ENCODE measurements at regions not wholly inside any gene's neighbourhood (a gene's known extent, or its start where the extent isn't known, plus 50 kb on each side); places are given as distances from the start of the nearest gene placed in this dataset.

- Histone ChIP-seq H3K9me3 (replicated peaks; ENCODE audit: control insufficient read depth, insufficient read depth, low read depth, low read length) (no peaks in the 10 kb centered on the region), H3K4me2 (ENCODE audit: insufficient read depth, low read length) (no peak overlapping the region), H3K27ac (ENCODE audit: extremely low read depth, low read depth, low read length) (no peak overlapping the region), H3K9ac (ENCODE audit: insufficient read depth in 1 of 2, low read depth in 2 of 2, low read length in 2 of 2) (no peak overlapping the region; a peak in 1 of 4 replicates), H3K4me1 (replicated peaks in 1 of 2; ENCODE audit: control insufficient read depth in 2 of 2, insufficient read depth in 2 of 2, low read length in 2 of 2) (peaks cover 9 to 48% of the 10 kb centered on the region in 2 experiments), H3K4me3 (no peak overlapping the region), H3K36me3 (ENCODE audit: control insufficient read depth, insufficient read depth, low read length) (no peaks in the 10 kb centered on the region), H3K9me1 (ENCODE audit: control insufficient read depth, insufficient read depth, low read length) (no peaks in the 10 kb centered on the region), H2AFZ (ENCODE audit: low read depth, low read length) (no peak overlapping the region), H4K20me1 (replicated peaks; ENCODE audit: control insufficient read depth, insufficient read depth, low read length) (no peaks in the 10 kb centered on the region), H3K27me3 (ENCODE audit: control insufficient read depth in 2 of 2, insufficient read depth in 2 of 2, low read length in 2 of 2) (no peaks in the 10 kb centered on the region), H3K79me2 (ENCODE audit: control insufficient read depth, insufficient read depth, low read length) (no peaks in the 10 kb centered on the region)
- no TSS peak for BruUV-seq (replicated peaks)
- WGBS (ENCODE audit: insufficient coverage, low coverage, missing lambda C conversion rate): 62% methylated on average over 8 of the region's 23 CpGs
- DNase-seq (ENCODE audit: extremely low read depth in 1 of 4, low spot score in 3 of 4): no peak
- FAIRE-seq: no peak
- ChIA-PET CTCF (ENCODE audit: low intra/inter-chr PET ratio) (no interaction called here), POLR2A (no interaction called here)
- intact Hi-C loops (cut with micrococcal nuclease) (no loop called here), in situ Hi-C loops (cut with MboI) (no loop called here)
- no peak for TF ChIP-seq DACH1 (IDR thresholded peaks at IDR 0.05; ENCODE audit: partially characterized antibody)
- TF ChIP-seq ZNF75A (CRISPR knock-in tag; IDR thresholded peaks at IDR 0.05): no peak
- TF ChIP-seq, protein P1, sequence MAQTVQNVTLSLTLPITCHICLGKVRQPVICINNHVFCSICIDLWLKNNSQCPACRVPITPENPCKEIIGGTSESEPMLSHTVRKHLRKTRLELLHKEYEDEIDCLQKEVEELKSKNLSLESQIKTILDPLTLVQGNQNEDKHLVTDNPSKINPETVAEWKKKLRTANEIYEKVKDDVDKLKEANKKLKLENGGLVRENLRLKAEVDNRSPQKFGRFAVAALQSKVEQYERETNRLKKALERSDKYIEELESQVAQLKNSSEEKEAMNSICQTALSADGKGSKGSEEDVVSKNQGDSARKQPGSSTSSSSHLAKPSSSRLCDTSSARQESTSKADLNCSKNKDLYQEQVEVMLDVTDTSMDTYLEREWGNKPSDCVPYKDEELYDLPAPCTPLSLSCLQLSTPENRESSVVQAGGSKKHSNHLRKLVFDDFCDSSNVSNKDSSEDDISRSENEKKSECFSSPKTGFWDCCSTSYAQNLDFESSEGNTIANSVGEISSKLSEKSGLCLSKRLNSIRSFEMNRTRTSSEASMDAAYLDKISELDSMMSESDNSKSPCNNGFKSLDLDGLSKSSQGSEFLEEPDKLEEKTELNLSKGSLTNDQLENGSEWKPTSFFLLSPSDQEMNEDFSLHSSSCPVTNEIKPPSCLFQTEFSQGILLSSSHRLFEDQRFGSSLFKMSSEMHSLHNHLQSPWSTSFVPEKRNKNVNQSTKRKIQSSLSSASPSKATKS (CRISPR knock-in tag; IDR thresholded peaks at IDR 0.05): no peak
- no peak for TF ChIP-seq RBM39 (optimal IDR thresholded peaks at IDR 0.05; ENCODE audit: low read depth, low read length)
- no peak for ATAC-seq
Measured at GRCh38 chr22:23400286-23400981, 179.7 kb downstream of the IGLL1 start.

Measured in K562 (cell line).